Stimulated activated CD4-positive, alpha-beta T cell treated with anti-CD3 and anti-CD28 coated beads, Interleukin-1b, Interleukin-23, amount 100 ng/mL, for 1 hour (primary cell): ENCODE measurements at regions not wholly inside any gene's neighbourhood (a gene's known extent, or its start where the extent isn't known, plus 50 kb on each side); places are given as distances from the start of the nearest gene placed in this dataset.
"Not testable (repeated sequence)": the region's sequence is repeated elsewhere in the genome, so short reads cannot be mapped to it uniquely, and the experiment has no call there.

Source experiments
- DNase-seq, 2 donors: peaks; one replicate each; pipeline ENCODE4 v3.0.0-alpha.2; 2020; ENCODE audit warnings: low read depth in 2 of 2

DNA sequence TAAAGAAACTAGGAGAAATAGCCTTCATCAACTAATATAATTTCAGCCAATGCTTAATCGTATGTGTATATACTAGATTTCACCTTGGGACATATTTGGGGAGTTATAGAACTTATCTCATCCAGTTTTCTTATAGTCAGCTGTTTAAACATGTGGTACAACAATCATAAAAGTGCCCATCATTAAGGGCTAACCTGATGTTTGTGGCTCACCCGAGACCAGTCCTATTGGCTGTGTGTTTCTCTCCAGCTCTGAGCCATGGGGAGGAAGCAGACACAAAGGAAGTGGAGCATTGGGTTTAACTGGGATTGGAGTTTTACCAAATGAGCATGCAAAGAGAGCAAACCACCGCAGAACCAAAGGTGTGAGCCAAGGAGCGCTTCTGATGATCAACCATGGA, 114.3 kb upstream of the KLF12 start:
- no peak for DNase-seq

DNA sequence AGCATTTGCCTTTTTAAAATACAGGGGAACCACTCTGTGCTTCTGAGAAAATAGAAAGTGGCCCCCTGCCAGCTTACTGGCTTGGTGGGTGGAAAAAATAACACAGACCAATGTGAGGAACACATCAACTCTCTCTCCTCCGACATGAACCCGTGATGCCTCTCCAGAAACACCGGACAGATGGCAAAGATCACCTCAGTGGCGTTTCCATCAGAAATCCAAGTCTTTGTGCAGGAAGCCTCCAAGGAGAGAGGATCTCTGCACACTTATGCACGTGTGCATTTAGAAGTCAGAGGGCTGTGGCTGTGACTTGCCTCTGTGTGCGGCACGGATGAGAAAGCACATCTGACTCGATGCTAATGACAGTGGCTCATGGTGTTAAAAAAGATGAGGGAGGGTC, 112.3 kb upstream of the KLF12 start:
- DNase-seq, result no peak

DNA sequence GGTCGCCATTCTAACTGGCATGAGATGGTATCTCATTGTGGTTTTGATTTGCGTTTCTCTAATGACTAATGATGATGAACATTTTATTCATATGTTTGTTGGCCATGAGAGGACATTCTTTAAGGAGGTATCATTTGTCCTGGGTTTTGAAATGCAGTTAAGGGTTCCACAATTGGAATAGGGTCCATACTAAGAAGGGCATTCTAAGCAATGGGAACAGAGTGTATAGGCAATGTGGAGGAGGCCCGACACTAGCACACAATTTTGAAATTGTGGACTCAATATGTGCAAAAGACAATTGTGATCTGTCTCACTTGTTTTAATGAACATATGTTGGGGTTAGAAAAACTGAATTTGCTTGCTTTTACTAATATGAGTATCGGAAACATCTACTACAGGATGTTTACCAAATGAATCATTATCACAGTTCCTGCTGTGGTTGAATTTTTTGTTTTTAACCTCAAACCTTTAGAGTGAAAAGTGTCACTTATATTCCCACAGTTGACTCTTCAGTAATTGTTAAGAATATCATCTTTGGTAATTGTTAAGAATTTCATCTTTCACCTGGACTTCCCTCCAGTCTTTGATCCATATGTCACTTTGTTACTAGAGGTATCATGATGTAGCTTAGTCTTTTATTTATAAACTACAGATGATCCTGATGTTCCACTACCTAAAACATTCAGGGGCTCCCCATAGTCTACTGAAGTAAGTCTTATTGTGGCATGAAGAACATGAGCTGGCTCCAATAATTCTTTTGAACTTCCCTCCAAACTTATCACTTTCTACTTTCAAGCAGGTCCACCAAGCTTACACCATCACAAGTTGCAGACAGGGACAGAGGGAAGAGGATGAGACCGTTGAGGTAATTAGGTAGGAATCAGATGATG, 109.7 kb upstream of the KLF12 start:
- DNase-seq, result no peak

DNA sequence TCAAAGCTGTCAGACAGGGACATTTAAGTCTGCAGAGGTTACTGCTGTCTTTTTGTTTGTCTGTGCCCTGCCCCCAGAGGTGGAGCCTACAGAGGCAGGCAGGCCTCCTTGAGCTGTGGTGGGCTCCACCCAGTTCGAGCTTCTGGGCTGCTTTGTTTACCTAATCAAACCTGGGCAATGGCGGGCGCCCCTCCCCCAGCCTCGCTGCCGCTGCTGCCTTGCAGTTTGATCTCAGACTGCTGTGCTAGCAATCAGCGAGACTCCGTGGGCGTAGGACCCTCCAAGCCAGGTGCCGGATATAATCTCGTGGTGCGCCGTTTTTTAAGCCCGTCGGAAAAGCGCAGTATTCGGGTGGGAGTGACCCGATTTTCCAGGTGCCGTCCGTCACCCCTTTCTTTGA, 107.1 kb upstream of the KLF12 start:
- DNase-seq, result not testable (repeated sequence)

DNA sequence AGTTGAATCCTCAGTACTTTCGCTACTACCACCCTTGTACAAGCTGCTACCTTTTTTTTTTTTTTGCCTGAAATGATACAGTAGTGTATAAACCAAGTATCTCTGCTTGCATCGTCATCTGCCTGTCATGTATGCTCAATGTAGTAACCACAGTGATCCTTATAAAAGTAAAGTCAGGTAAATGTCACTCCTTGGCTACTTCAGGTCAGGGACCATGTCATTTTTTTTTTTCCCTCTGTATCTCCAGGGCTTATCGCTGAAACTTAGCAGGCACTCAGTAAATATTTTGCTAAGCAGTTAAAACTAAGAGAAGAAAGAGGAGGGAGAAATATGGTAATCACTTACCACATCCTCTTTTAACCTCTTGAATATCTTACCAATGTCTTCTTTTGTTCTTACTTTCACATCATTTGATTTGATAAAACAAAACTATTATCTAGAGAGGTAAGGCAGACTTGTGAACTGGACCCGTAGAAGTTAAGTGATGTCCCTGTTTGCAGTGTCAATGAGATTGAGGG, 96.8 kb upstream of the KLF12 start:
- no peak for DNase-seq

DNA sequence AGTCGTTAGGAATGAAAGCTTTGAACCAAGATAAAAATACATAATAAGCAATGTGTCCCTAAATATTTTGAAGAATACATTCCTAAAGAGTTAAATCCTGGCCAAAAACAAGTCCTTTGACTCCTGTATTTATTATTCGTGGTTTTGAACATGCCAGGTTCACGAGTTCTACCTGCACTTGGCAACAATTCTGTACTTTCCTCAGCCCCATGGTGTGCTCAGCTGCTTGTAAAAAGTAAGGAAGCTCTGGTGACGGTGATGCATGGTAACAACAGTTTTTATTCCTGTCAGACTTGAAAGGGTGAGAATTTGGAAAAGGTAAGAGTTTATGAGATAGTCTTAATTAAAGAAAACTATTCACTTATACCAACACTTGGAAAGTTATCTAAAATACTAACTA, 95.0 kb upstream of the KLF12 start:
- DNase-seq, result no peak

DNA sequence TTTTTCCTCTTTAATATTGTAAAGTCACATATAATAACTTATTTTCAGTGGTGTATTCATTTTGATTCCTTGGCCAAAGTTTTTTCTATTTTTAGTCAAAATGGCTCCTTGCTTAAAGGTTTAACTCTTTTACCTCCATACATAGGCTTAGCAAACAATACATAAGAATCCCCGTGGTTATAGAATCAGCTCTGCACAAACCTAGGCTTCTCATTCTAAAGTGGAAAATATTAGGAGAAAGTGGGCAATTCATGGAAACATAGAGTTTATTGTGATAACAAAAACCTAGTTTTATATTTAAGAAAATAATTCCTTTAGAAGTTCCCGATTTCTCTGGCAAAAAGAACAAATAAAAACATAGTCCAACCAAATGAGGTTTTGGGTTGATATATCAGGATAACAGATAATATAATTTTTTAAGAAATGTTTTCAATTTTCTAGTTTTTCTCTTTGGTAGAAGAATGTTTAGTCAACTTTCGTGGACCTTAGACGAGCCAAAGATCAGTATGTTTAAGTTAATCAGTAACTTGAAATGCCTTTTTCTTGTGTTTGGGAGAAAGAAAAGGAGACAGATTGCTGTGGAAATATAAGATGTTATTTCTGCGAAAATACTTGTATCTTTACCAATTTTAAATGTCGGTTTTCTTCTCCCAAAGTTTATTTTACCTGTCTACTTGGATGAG, 93.4 kb upstream of the KLF12 start:
- DNase-seq, result no peak

DNA sequence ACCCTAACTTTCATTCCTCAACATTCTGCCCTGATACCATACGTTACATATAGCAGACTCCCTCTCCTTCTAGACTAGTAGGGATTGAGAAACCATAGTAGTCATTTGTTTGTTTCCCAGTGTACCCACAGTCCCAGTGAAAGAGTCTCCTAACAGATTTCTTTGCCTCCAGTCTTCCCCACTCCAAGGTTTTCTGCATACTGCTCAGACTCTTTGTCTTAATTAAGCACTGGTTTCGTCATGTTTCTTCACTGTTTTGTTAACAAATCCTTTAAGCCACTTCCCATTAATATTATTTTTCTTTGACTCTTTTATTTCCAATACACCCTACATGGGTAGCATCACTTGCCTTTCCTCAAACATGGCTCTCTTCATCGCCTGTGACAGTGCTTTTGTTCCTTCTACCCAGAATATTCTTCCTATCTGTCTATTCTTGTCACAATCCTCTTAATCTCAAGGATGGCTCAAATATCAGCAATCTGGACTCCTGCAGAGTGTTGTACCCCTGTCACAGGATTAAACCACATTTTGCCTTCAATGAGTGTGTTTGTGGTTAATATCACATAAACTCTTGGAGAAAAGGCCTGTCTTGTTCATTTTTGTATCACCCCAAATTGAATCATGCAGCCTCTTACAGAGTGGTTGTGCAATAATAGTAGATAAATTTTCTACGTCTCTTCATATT, 92.7 kb upstream of the KLF12 start:
- DNase-seq, result no peak

DNA sequence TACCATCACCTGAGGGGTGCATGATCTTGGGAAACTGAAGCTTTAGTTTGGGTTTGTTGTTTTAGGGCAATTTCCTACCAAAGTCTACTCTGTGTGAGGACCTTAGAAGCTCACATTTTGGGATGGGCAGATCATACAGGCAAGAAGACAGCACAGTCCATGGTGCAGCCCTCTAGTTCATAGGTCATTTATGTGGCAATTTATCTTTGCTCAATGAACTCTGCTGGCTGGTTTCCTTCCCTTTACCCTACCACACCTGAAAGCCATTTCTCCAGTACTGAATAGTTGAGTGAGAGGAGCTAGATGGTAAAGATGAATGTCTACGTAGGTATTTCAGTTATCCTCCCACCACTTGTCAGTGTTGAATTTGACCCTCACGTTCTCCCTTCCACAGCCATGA, 87.5 kb upstream of the KLF12 start:
- DNase-seq, result no peak

DNA sequence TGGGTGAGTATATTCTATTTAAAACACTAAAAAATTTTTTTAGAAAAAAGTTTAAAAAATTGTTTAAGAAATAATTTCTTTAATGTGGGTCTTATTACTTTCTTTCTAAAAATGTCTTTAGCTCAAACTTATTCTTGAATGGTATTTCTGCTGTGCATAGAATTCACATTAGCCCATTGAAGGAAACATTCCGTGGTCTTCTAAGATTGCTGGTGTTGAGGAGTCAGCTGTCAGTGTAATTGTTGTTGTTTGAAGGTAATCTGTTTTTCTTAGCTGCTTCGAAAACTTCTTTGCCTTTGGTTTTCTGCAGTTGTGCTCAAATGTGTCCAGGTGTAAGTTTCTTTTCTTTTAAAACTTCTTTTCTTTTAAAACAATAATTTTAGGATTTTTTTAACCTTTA, 85.4 kb upstream of the KLF12 start:
- no peak for DNase-seq

DNA sequence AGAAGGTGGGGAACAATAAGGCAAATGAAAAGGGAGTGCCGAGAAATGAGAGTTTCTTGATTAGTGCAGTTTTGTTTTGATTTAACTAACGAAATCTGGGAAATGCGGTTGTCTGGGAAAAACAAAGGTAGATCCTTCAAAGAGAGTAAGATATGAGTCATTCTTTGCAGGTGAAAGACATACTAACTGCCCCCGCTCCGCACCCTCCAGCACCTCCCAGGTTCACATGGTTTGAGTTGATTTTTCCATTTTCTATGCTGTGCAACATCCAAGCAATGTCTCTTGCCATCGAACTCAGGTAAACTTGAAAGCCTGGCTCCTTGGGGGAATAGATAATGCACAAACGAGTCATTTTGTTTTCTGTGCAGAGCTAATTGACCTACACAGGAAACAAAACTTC, 84.1 kb upstream of the KLF12 start:
- DNase-seq, result no peak

DNA sequence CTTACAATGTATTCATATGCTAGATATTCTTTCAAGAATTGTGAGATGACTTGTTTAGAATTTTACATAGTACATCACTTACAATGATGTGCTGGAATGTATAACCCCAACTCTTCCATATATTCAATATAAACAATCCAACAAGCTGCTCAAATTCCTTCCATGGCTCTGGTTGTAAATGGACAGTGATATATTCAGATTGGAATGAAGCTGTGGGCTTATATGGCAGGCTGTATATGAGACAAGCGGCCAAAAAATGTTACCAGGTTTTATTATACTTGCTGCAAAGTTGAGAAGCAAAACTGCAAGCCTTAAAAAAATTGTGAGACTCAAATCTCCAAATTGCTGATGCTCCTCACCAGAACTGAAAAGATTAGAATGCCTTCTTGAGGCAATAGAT, 83.6 kb upstream of the KLF12 start:
- no peak for DNase-seq

DNA sequence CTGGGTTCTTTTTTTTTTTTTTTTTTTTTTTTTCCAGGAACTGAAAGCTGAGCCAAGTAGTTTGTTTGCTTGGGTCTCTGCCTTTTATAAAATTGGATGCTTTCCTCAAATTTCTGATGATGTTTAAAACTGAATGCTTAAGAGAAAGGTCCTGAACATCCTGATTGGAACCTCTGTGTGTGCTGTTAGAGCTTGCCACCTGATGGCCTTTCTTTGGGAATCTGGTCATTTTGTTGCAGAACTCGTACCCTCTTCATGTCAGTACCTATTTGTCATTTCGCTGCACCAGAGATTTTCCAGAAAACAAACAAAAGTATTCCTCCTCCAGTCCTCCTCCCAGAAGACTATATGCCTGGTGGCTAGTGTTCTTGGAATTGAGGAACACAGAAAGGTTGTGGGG, 81.2 kb upstream of the KLF12 start:
- DNase-seq, result no peak

DNA sequence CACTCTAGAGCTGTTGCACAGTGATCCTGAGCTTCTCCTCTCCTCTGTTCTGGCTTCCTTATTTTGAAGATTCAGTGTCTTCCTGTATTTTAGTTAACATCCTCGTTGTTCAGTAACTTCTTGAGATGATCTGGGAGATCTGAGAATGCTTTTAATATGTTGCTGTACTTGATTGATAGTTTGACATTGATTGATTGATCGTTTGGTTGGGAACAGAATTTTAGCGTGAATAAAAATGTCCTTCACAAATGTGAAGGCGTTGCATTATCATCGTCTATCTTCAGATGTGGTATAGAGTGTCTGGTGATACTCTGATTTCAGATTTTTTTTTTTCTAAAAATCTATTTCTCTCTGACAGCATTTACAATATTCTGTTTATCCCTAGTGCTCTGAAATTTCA, 80.1 kb upstream of the KLF12 start:
- no peak for DNase-seq

DNA sequence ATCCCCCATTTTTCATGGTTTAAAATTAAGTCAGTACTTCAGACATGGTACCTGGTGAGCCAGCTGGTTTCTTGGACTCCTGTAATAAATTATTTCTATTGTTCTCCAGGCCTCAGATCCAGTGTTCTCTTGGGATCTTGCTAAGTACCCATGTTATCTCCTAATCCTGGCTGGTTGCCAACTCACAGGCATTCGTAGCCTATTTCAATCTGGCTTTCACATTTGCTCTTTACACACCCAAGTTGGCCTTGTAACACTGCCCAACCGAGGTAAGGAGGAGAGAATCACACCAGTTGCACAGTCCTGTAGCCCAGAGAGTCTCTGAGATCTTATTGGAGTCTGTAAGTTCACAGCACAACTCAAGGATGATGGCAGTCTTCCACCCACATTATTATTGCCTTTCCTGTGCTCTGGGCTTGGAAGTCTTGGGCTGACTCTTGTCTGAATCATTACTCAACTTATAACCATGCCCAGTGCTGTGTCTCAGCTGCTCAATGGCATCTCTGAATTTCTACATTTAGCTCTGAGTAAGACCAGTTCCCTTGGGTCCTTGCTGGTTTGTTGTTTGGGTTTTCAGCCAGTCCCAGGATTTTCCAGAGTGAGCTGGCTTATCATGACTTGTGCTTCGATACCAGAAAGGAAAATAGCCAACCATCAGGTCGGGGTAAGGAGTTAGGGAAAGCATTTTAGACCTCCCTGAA, 76.6 kb upstream of the KLF12 start:
- no peak for DNase-seq

DNA sequence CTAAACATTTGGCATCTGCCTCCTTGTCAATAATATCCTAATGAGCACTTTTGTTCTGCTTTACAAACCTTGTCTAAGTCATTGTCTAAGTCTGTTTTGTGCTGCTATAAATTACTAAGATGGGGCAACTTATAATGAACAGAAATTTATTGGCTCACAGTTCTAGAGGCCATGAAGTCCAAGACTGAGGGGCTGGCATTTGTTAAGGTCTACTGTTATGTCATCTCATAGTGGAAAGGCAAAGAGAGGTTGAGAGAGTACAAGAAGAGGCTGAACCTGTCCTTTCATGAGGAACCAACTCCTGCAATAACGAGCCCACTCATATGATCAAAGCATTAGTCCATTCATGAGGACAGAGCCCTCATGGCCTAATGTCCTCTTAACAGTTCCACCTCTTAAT, 72.7 kb upstream of the KLF12 start:
- no peak for DNase-seq

DNA sequence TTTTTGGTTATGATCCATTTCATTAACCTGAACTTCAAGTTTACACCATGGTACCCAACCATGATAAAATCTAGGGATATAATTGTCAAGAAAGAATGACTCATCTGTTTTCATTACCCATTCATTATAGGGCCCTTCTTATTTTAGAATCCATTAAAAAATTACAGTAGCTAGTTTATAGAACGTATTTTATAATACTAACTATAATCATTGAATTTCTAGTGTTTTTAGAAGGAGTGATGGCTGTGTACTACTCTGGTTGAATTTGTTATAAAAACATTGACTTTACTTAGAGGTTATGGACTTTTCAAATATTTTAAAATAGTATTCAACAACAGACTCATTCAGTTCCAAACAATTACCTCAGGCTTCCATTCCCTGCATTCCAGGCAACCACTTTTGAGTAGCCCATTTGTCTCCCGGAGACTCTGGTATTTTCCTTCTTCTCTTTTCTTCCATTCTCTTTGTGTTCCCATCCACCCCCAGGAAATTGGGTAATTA, 71.9 kb upstream of the KLF12 start:
- no peak for DNase-seq

DNA sequence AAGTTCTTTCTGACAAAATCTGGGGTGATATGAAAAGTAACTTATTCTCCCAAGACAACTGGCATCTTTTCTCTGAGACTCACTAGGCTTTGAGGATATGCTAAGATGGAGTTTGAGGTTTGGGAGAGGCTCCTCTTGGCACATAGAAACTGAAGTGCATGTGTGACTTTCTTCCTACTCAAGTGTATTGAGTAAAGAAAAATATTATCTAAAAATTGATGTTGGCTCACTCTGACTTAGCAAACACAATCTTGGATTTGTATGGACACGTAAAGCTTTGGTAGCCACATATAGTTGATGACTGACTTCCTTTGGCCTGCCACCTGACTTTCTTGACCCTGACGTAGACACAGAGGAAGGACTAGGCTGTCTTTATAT, 71.1 kb upstream of the KLF12 start:
- no peak for DNase-seq

DNA sequence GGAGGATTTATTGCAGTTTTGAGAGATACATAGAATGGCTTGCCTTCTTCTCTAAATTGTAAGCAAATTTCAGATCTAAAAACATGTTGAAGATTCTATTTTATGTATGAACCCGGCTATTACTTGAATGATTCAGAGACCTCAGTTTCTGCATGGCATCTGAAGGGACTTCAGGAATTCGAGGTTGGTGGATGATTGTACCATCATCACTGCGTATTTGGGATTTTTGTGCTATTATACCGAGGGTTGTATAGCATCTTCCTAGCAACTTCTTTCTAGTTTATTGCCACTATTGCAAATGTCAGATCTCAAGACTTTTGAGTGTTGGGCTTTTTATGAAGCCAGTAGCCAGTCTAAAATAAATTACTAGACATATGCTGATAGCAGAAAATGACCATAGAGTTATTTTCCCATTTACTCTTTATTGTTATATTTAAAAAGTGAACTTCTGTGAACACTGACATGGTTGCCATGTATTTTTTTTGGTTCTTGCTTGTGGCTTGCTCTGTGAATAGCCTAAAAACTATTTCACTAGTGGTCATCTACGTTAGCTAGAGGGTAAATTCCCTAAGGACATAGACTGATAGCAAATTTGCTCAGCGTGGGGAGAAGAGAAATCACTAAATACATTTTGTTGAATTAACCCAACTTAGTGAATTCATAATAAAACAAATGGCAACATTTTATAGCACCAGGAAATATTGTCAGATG, 70.6 kb upstream of the KLF12 start:
- no peak for DNase-seq

DNA sequence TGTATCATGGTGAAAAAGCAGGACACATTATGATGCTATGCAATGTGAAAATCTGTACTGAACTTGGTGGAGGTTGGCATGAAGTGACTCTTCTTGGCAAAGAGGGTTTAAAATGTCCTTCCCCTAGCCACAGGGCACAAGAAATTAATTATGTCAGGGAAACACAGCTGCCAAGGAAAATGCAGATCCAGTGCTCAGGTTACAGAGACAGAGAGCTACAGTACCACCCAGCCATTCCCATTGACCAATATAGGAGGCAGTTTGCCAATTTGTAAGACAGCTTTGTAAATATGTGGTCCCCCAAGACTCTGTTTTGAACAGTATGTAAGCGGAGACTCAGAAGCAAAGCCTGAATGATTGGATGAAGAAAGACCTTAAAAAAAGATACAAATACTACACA, 69.4 kb upstream of the KLF12 start:
- DNase-seq, result no peak

DNA sequence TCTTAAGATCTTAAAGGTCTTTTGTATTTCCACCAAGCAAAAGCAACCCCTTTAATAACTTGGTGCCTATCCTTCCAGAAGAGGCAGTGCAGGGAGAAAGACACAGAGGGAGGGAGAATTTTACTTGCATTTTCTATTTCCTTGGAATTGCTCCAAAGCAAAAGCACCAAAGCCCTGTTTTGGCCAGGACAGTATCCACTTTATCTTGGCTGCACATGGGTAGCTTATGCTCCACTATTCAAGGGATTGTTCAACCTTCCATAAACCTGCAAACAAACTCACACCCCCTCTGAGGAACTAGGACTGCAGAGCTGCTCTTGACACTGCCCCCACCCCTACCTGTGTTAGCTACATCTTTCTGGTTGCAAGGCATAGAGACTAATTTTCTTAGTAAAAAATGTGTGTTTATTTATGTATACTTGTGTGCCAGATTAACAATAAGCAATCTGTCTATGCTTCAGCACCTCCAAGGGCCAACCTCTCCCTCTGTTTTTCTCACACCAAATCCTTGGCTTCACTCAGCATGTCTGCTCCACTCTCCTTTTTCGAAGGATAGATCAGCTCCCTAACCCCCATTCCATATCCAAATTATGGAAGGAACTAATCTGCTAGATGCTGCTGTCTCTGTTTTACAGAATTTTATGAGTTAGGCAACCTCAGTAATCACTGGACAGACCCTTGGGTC, 68.1 kb upstream of the KLF12 start:
- DNase-seq, result no peak
